Chondrocyte (in vitro differentiated cells): ENCODE measurements at regions not wholly inside any gene's neighbourhood (a gene's known extent, or its start where the extent isn't known, plus 50 kb on each side); places are given as distances from the start of the nearest gene placed in this dataset.
"Not testable (repeated sequence)": the region's sequence is repeated elsewhere in the genome, so short reads cannot be mapped to it uniquely, and the experiment has no call there.

ENCODE experiments used
- DNase-seq: peaks from one replicate; pipeline ENCODE4 v3.0.0; 2021; ENCODE audit warnings: mixed read lengths, low spot score
- H3K27ac Mint-ChIP-seq: one replicate; pipeline ENCODE4 v1.8.0; 2021; ENCODE audit warnings: mild to moderate bottlenecking, moderate library complexity, mixed read lengths; ENCODE audit not compliant: unreplicated experiment
- H3K27me3 Mint-ChIP-seq: 2 replicates; pipeline ENCODE4 v1.8.0; 2021; ENCODE audit warnings: low read depth, mixed read lengths
- H3K36me3 Mint-ChIP-seq: 2 replicates; pipeline ENCODE4 v1.8.0; 2021; ENCODE audit warnings: low read depth, mixed read lengths
- H3K4me1 Mint-ChIP-seq: 2 replicates; pipeline ENCODE4 v1.8.0; 2021; ENCODE audit warnings: low read depth, mild to moderate bottlenecking, mixed read lengths
- H3K4me3 Mint-ChIP-seq: one replicate; pipeline ENCODE4 v1.8.0; 2021; ENCODE audit warnings: mild to moderate bottlenecking, moderate library complexity, mixed read lengths; ENCODE audit not compliant: unreplicated experiment
- H3K9me3 Mint-ChIP-seq: 2 replicates; pipeline ENCODE4 v1.8.0; 2021; ENCODE audit warnings: low read depth, mixed read lengths
- CTCF ChIP-seq: fragments of 200-600 bp; sonication (generic); IDR thresholded peaks from 2 replicates; pipeline ENCODE4 v1.5.0; 2021; ENCODE audit warnings: antibody characterized with exemption, mild to moderate bottlenecking, moderate library complexity

- Mint-ChIP-seq H3K4me1 (no peaks in the 10 kb centered on the region), H3K36me3 (peaks cover 2% of the 10 kb centered on the region), H3K27me3 (peaks cover 3% of the 10 kb centered on the region), H3K9me3 (no peaks in the 10 kb centered on the region), H3K27ac (no peak overlapping the region), H3K4me3 (no peak overlapping the region)
- TF ChIP-seq CTCF: no peak
- DNase-seq: no peak
Observed at GRCh38 chrX:129091097-129091496, 432.2 kb downstream of the SMARCA1 start.

GRCh38 chrX:129086802-129087201, 436.5 kb downstream of the SMARCA1 start:
- H3K4me1 Mint-ChIP-seq: no peaks in the 10 kb centered on the region
- no peak overlapping the region for H3K4me3 Mint-ChIP-seq
- H3K9me3 Mint-ChIP-seq: peaks cover 8% of the 10 kb centered on the region
- peaks cover 3% of the 10 kb centered on the region for H3K27me3 Mint-ChIP-seq
- H3K27ac Mint-ChIP-seq: no peak overlapping the region
- H3K36me3 Mint-ChIP-seq: peaks cover 2% of the 10 kb centered on the region
- TF ChIP-seq CTCF: no peak
- no peak for DNase-seq

- peaks cover 19% of the 10 kb centered on the region for H3K9me3 Mint-ChIP-seq
- not testable (repeated sequence) for DNase-seq, H3K4me1 Mint-ChIP-seq, H3K27me3 Mint-ChIP-seq, H3K36me3 Mint-ChIP-seq, H3K27ac Mint-ChIP-seq, H3K4me3 Mint-ChIP-seq
Observed at GRCh38 chrX:129084291-129084690, 439.0 kb downstream of the SMARCA1 start.

DNA sequence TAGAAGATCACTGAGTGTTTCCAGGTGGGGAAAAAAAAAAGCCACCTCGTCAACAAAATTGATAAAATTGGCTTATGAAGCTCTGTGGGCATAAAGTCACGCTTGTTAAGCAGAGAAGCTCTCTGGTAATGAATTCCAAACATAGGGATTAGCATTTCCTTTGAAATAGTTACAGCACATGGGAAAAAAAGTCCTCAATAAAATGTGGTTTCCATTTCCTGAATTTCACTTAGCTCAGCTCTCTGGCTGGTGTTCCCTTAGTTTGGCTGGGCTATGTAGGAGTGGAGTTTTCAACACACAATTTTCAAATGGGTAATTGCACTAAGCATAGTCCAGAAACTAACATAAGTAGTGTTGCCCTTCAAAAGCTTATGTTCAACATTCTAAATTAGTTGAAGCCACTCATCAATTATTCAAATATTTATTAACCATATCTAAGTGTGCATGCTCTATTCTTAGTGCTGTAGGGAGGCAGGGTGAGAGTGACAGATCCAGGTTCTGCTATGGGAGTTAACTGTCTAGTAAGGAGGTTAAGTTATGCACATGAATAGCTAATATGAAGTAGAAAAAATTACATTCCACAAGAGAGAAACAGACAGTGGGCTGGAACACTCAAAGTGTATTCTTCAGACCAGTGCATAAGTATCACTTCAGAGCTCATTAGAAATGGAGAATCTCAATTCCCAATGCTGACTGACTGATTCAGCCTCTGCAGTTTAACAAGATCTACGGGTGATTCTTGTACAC, 445.7 kb downstream of the SMARCA1 start:
- Mint-ChIP-seq H3K36me3 (peaks cover 2% of the 10 kb centered on the region), H3K27me3 (no peaks in the 10 kb centered on the region), H3K4me1 (no peaks in the 10 kb centered on the region), H3K9me3 (peaks cover 18% of the 10 kb centered on the region), H3K4me3 (no peak overlapping the region), H3K27ac (no peak overlapping the region)
- no peak for DNase-seq
- no peak for TF ChIP-seq CTCF

DNA sequence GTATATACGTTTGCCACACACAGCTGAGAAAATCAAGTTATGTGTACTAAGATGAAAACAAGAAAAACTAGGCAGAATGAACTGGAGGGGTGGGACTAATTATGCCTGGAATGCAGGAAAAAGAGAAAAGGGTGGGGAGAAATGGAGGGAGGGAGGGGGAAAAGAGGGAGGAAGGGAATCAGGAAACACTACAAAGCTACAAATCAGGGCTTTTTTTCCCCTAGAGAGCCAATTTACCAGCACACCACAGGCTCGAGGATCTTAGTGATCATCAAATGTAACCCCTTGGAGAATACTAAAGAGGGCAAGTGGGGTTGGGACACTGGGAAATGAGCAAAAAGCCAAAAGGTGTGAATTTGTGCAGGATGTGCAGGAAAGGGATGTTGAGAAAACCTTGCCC, 451.9 kb downstream of the SMARCA1 start:
- Mint-ChIP-seq H3K4me1 (no peaks in the 10 kb centered on the region), H3K4me3 (no peak overlapping the region), H3K36me3 (peaks cover 2% of the 10 kb centered on the region), H3K27me3 (no peaks in the 10 kb centered on the region), H3K9me3 (no peaks in the 10 kb centered on the region), H3K27ac (no peak overlapping the region)
- no peak for TF ChIP-seq CTCF
- DNase-seq: no peak

DNA sequence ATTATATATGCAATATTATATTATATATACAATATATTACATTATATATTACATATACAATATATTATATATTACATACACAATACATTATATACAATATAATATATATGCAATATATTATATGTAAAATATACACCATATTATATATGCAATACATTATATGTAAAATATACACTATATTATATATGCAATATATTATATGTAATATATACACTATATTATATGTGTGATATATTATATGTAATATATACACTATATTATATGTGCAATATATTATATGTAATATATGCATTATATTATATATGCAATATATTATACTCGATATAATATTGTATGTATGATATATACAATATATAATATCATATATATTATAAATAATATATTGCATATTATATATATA, 457.4 kb downstream of the SMARCA1 start:
- H3K9me3 Mint-ChIP-seq: no peaks in the 10 kb centered on the region

More for the DNA sequence above, 457.4 kb downstream of the SMARCA1 start:
- H3K36me3 Mint-ChIP-seq: no peaks in the 10 kb centered on the region
- H3K4me1 Mint-ChIP-seq: no peaks in the 10 kb centered on the region
- TF ChIP-seq CTCF: no peak
- H3K27me3 Mint-ChIP-seq: no peaks in the 10 kb centered on the region
- no peak overlapping the region for H3K4me3 Mint-ChIP-seq
- DNase-seq: no peak
- H3K27ac Mint-ChIP-seq: no peak overlapping the region
